ENCODE measurements at regions not wholly inside any gene's neighbourhood (a gene's known extent, or its start where the extent isn't known, plus 50 kb on each side); places are given as distances from the start of the nearest gene placed in this dataset.

DNA sequence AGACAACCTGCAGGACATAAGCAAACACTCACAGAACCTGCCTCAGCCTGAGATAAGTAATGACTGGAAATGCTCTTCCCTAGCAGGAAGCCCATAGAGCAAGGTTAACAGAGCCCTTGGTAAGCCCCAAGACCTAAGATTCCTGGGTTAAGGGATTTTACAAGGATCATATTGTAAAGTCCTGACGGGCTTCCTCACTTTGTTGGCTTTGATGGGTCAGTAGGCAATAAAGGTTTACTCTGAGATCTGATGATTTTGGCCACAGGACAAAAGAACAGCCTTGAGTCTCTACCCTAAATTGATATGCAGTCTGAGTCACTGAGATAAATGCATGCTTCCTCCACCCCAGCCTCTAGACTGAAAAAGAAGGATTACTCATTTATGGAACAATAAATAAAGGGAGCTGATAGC, 270.8 kb downstream of the HTR7 start:
- H3K79me2 ChIP-seq (ENCODE audit: insufficient read depth, low read depth), result no peaks in the 10 kb centered on the region
- H4K20me1 ChIP-seq (ENCODE audit: insufficient read depth), result no peaks in the 10 kb centered on the region
- H2AFZ ChIP-seq (ENCODE audit: low read depth), result no peak overlapping the region
- no peak overlapping the region for H3K9ac ChIP-seq
- H3K27ac ChIP-seq, result no peak overlapping the region
- H3K36me3 ChIP-seq (ENCODE audit: insufficient read depth), result no peaks in the 10 kb centered on the region
- H3K4me2 ChIP-seq, result no peak overlapping the region
- TF ChIP-seq, protein P1, sequence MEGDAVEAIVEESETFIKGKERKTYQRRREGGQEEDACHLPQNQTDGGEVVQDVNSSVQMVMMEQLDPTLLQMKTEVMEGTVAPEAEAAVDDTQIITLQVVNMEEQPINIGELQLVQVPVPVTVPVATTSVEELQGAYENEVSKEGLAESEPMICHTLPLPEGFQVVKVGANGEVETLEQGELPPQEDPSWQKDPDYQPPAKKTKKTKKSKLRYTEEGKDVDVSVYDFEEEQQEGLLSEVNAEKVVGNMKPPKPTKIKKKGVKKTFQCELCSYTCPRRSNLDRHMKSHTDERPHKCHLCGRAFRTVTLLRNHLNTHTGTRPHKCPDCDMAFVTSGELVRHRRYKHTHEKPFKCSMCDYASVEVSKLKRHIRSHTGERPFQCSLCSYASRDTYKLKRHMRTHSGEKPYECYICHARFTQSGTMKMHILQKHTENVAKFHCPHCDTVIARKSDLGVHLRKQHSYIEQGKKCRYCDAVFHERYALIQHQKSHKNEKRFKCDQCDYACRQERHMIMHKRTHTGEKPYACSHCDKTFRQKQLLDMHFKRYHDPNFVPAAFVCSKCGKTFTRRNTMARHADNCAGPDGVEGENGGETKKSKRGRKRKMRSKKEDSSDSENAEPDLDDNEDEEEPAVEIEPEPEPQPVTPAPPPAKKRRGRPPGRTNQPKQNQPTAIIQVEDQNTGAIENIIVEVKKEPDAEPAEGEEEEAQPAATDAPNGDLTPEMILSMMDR (conservative IDR thresholded peaks at IDR 0.05; ENCODE audit: low read depth, low read length), result no peak
- H3K27me3 ChIP-seq (ENCODE audit: insufficient read depth, low read depth), result no peaks in the 10 kb centered on the region
- H3K4me1 ChIP-seq (ENCODE audit: low read depth, poor library complexity, severe bottlenecking), result no peaks in the 10 kb centered on the region
- no peak overlapping the region for H3K4me3 ChIP-seq (IDR thresholded peaks at IDR 0.05; ENCODE audit: insufficient read depth, low read depth, low read length)

GRCh38 chr10:90587561-90587960, 270.3 kb downstream of the HTR7 start:
- Histone ChIP-seq H3K36me3 (ENCODE audit: insufficient read depth) (no peaks in the 10 kb centered on the region), H3K4me1 (ENCODE audit: low read depth, poor library complexity, severe bottlenecking) (no peaks in the 10 kb centered on the region), H2AFZ (ENCODE audit: low read depth) (no peak overlapping the region), H3K4me2 (no peak overlapping the region), H3K27me3 (ENCODE audit: insufficient read depth, low read depth) (no peaks in the 10 kb centered on the region), H3K27ac (no peak overlapping the region), H3K79me2 (ENCODE audit: insufficient read depth, low read depth) (no peaks in the 10 kb centered on the region), H3K4me3 (IDR thresholded peaks at IDR 0.05; ENCODE audit: insufficient read depth, low read depth, low read length) (no peak overlapping the region), H3K9ac (no peak overlapping the region), H4K20me1 (ENCODE audit: insufficient read depth) (no peaks in the 10 kb centered on the region)
- TF ChIP-seq, protein P1 (conservative IDR thresholded peaks at IDR 0.05; ENCODE audit: low read depth, low read length), result no peak

- Histone ChIP-seq H3K9ac (no peak overlapping the region), H3K36me3 (ENCODE audit: insufficient read depth) (no peaks in the 10 kb centered on the region), H4K20me1 (ENCODE audit: insufficient read depth) (no peaks in the 10 kb centered on the region), H3K27ac (no peak overlapping the region), H3K4me3 (IDR thresholded peaks at IDR 0.05; ENCODE audit: insufficient read depth, low read depth, low read length) (no peak overlapping the region), H3K4me2 (no peak overlapping the region), H2AFZ (ENCODE audit: low read depth) (no peak overlapping the region), H3K27me3 (ENCODE audit: insufficient read depth, low read depth) (no peaks in the 10 kb centered on the region), H3K4me1 (ENCODE audit: low read depth, poor library complexity, severe bottlenecking) (no peaks in the 10 kb centered on the region), H3K79me2 (ENCODE audit: insufficient read depth, low read depth) (no peaks in the 10 kb centered on the region)
- TF ChIP-seq, protein P1 (conservative IDR thresholded peaks at IDR 0.05; ENCODE audit: low read depth, low read length), result no peak
Measured at GRCh38 chr10:90588222-90588621, 269.6 kb downstream of the HTR7 start.

GRCh38 chr10:90589825-90590224, 268.0 kb downstream of the HTR7 start:
- no peak overlapping the region for H3K9ac ChIP-seq
- H3K79me2 ChIP-seq (ENCODE audit: insufficient read depth, low read depth), result no peaks in the 10 kb centered on the region
- no peak overlapping the region for H3K4me3 ChIP-seq (IDR thresholded peaks at IDR 0.05; ENCODE audit: insufficient read depth, low read depth, low read length)
- no peaks in the 10 kb centered on the region for H3K4me1 ChIP-seq (ENCODE audit: low read depth, poor library complexity, severe bottlenecking)
- H3K4me2 ChIP-seq, result no peak overlapping the region
- no peaks in the 10 kb centered on the region for H3K27me3 ChIP-seq (ENCODE audit: insufficient read depth, low read depth)
- TF ChIP-seq, protein P1 (conservative IDR thresholded peaks at IDR 0.05; ENCODE audit: low read depth, low read length), result no peak
- H3K27ac ChIP-seq, result no peak overlapping the region
- no peak overlapping the region for H2AFZ ChIP-seq (ENCODE audit: low read depth)
- H3K36me3 ChIP-seq (ENCODE audit: insufficient read depth), result no peaks in the 10 kb centered on the region
- no peaks in the 10 kb centered on the region for H4K20me1 ChIP-seq (ENCODE audit: insufficient read depth)

All from KMS-11 (cell line).